CD4-positive, alpha-beta T cell (primary cell): ENCODE measurements at regions not wholly inside any gene's neighbourhood (a gene's known extent, or its start where the extent isn't known, plus 50 kb on each side); places are given as distances from the start of the nearest gene placed in this dataset.
A peak's percentile ranks its signal among the peaks of the same experiment; 100 is the strongest.

ENCODE experiments used
- ATAC-seq: fragments of 200-7000 bp; cut with Tn5 transposase; one replicate; pipeline ENCODE4 v1.10.0; 2022; ENCODE audit warnings: mild to moderate bottlenecking; ENCODE audit not compliant: poor library complexity
- CTCF ChIA-PET: fragments of 350-600 bp; sonication (Branson Sonifier 250); formaldehyde crosslinking; loops from one replicate; lab custom pipeline; 2021; ENCODE audit warnings: antibody characterized with exemption, inconsistent platforms; lab: Charles Lee
- POLR2A ChIA-PET: fragments of 350-600 bp; sonication (Branson Sonifier 250); formaldehyde crosslinking; loops from one replicate; lab custom pipeline; 2021; ENCODE audit warnings: antibody characterized with exemption, inconsistent platforms; lab: Charles Lee
- DNase-seq, 14 experiments: peaks; one replicate each; pipeline ENCODE4 v3.0.0-alpha.2; 2013 to 2020; ENCODE audit warnings: mixed read lengths in 2 of 14
- H3K27ac ChIP-seq, 2 donors: one replicate each; pipeline versions ENCODE4 v1.5.1 to v1.7.0; 2013; ENCODE audit warnings: low read length in 2 of 2, low read depth in 1 of 2, mild to moderate bottlenecking in 1 of 2
- H3K27me3 ChIP-seq, 2 experiments: 1 replicate in 1 of 2; 2 replicates in 1 of 2; pipeline versions ENCODE4 v1.6.1 to v1.7.0; 2013; ENCODE audit warnings: low read length in 2 of 2, control low read depth in 1 of 2, mild to moderate bottlenecking in 1 of 2, moderate library complexity in 1 of 2; ENCODE audit not compliant: insufficient read depth in 2 of 2, control insufficient read depth in 1 of 2
- H3K36me3 ChIP-seq: one replicate; pipeline ENCODE4 v1.6.1; 2013; ENCODE audit warnings: low read length, control low read depth; ENCODE audit not compliant: insufficient read depth
- H3K4me1 ChIP-seq: one replicate; pipeline ENCODE4 v1.6.1; 2013; ENCODE audit warnings: low read length, control low read depth; ENCODE audit not compliant: insufficient read depth
- H3K4me3 ChIP-seq: one replicate; pipeline ENCODE4 v1.5.1; 2013; ENCODE audit warnings: mild to moderate bottlenecking, low read length, moderate library complexity
- H3K9me3 ChIP-seq, 2 experiments: 1 replicate in 1 of 2; 2 replicates in 1 of 2; pipeline versions ENCODE4 v1.6.1 to v1.7.0; 2013; ENCODE audit warnings: low read length in 2 of 2, mild to moderate bottlenecking in 2 of 2, control low read depth in 1 of 2, moderate library complexity in 1 of 2; ENCODE audit not compliant: control insufficient read depth in 1 of 2, insufficient read depth in 1 of 2
- H3K27ac Mint-ChIP-seq: one replicate; pipeline ENCODE4 v1.8.0; 2020; ENCODE audit warnings: mixed read lengths
- H3K27me3 Mint-ChIP-seq: one replicate; pipeline ENCODE4 v1.8.0; 2021; ENCODE audit warnings: mixed read lengths
- H3K36me3 Mint-ChIP-seq: one replicate; pipeline ENCODE4 v1.8.0; 2021; ENCODE audit warnings: low read depth, mixed read lengths
- H3K4me1 Mint-ChIP-seq: one replicate; pipeline ENCODE4 v1.8.0; 2021; ENCODE audit warnings: low read depth, mixed read lengths
- H3K4me3 Mint-ChIP-seq: one replicate; pipeline ENCODE4 v1.8.0; 2020; ENCODE audit warnings: mild to moderate bottlenecking, mixed read lengths
- H3K9me3 Mint-ChIP-seq: one replicate; pipeline ENCODE4 v1.8.0; 2020; ENCODE audit warnings: mixed read lengths
- CTCF ChIP-seq: fragments of 200-600 bp; IDR thresholded peaks from one replicate; pipeline ENCODE4 v1.8.0; 2022; ENCODE audit warnings: antibody characterized with exemption, mild to moderate bottlenecking
- intact Hi-C, 2 experiments: fragments of 100-400 bp; cut with DNase I in 1 of 2; cut with micrococcal nuclease in 1 of 2; formaldehyde crosslinking; loops; one replicate each; pipeline versions ENCODE4 v1.15.1 to v1.9.0; 2023 to 2025; cut with DNase I, micrococcal nuclease

GRCh38 chr2:144201868-144202468 is 318.0 kb downstream of the ZEB2 start:
- H3K4me1 Mint-ChIP-seq: no peaks in the 10 kb centered on the region

GRCh38 chr2:144201126-144201525 is 318.8 kb downstream of the ZEB2 start:
- Histone ChIP-seq H3K36me3 (no peaks in the 10 kb centered on the region), H3K27ac (no peak overlapping the region), H3K4me1 (no peaks in the 10 kb centered on the region), H3K4me3 (no peak overlapping the region), H3K27me3 (no peaks in the 10 kb centered on the region), H3K9me3 (no peaks in the 10 kb centered on the region)
- ChIA-PET CTCF (interaction anchor here (0.9 to 1.0 kb wide), 2 partner anchors 9 to 17 kb away, joined by 3 read pairs; no protein-coding TSS in a partner anchor), POLR2A (interaction anchor here (0.6 to 1.5 kb wide), 2 partner anchors 9 to 17 kb away, joined by 5 read pairs; no protein-coding TSS in a partner anchor)
- H3K4me3 Mint-ChIP-seq: no peak overlapping the region
- intact Hi-C loops: no loop called here
- no peak for ATAC-seq
- H3K9me3 Mint-ChIP-seq: no peaks in the 10 kb centered on the region
- DNase-seq: no peak
- H3K27me3 Mint-ChIP-seq: no peaks in the 10 kb centered on the region
- no peaks in the 10 kb centered on the region for H3K36me3 Mint-ChIP-seq
- no peak for TF ChIP-seq CTCF
- H3K27ac Mint-ChIP-seq: no peak overlapping the region
- H3K4me1 Mint-ChIP-seq: no peaks in the 10 kb centered on the region

More at GRCh38 chr2:144201868-144202468, 318.0 kb downstream of the ZEB2 start:
- Histone ChIP-seq H3K9me3 (no peaks in the 10 kb centered on the region), H3K4me3 (no peak overlapping the region), H3K36me3 (no peaks in the 10 kb centered on the region), H3K27me3 (no peaks in the 10 kb centered on the region), H3K27ac (no peak overlapping the region), H3K4me1 (no peaks in the 10 kb centered on the region)
- TF ChIP-seq CTCF: no peak
- CTCF ChIA-PET: interaction anchor here (1.0 to 1.6 kb wide), 2 partner anchors 9 kb away, joined by 3 to 4 read pairs; no protein-coding TSS in a partner anchor
- POLR2A ChIA-PET: interaction anchor here (1.5 kb wide), 1 partner anchor 18 kb away, joined by 5 read pairs; no protein-coding TSS in a partner anchor
- H3K4me3 Mint-ChIP-seq: no peak overlapping the region
- no peak for DNase-seq
- H3K9me3 Mint-ChIP-seq: no peaks in the 10 kb centered on the region
- no peak for ATAC-seq
- intact Hi-C loops: no loop called here
- H3K27ac Mint-ChIP-seq: no peak overlapping the region
- no peaks in the 10 kb centered on the region for H3K27me3 Mint-ChIP-seq
- H3K36me3 Mint-ChIP-seq: no peaks in the 10 kb centered on the region

- no peak overlapping the region for H3K4me3 Mint-ChIP-seq
- no peaks in the 10 kb centered on the region for H3K36me3 Mint-ChIP-seq
- H3K27ac Mint-ChIP-seq: no peak overlapping the region
- no peaks in the 10 kb centered on the region for H3K9me3 Mint-ChIP-seq
- no peaks in the 10 kb centered on the region for H3K4me1 Mint-ChIP-seq
- no peaks in the 10 kb centered on the region for H3K27me3 Mint-ChIP-seq
- H3K36me3 ChIP-seq: no peaks in the 10 kb centered on the region
- TF ChIP-seq CTCF: no peak
- ATAC-seq (no peak), DNase-seq (peak in 2 of 14 experiments; percentile 12 to 26)
- intact Hi-C loops: no loop called here
- H3K9me3 ChIP-seq: no peaks in the 10 kb centered on the region
- no peak overlapping the region for H3K27ac ChIP-seq
- ChIA-PET POLR2A (no interaction called here), CTCF (interaction anchor here (0.7 kb wide), 2 partner anchors 168 to 485 kb away, joined by 3 read pairs; no protein-coding TSS in a partner anchor)
- H3K4me1 ChIP-seq: no peaks in the 10 kb centered on the region
- H3K4me3 ChIP-seq: no peak overlapping the region
- no peaks in the 10 kb centered on the region for H3K27me3 ChIP-seq
Measured at GRCh38 chr2:144198116-144198515, 321.8 kb downstream of the ZEB2 start.
